Fibroblast of skin of scalp (primary cell): ENCODE measurements at regions not wholly inside any gene's neighbourhood (a gene's known extent, or its start where the extent isn't known, plus 50 kb on each side); places are given as distances from the start of the nearest gene placed in this dataset.
A peak's percentile ranks its signal among the peaks of the same experiment; 100 is the strongest.

ENCODE experiments used
- DNase-seq: peaks from one replicate; pipeline ENCODE4 v3.0.0-alpha.2; 2013

GRCh38 chr9:105023788-105024187 lies 95.8 kb upstream of the ABCA1 start:
- no peak for DNase-seq

- DNase-seq = no peak
Measured at GRCh38 chr9:105024529-105024928, 96.6 kb upstream of the ABCA1 start.

- peak; percentile 41 for DNase-seq
Measured at GRCh38 chr9:105026451-105026850, 98.5 kb upstream of the ABCA1 start.

- DNase-seq = no peak
Measured at GRCh38 chr9:105027084-105027483, 99.1 kb upstream of the ABCA1 start.

GRCh38 chr9:105030285-105030684 lies 102.3 kb upstream of the ABCA1 start:
- DNase-seq = no peak

GRCh38 chr9:105037139-105037538 lies 109.2 kb upstream of the ABCA1 start:
- no peak for DNase-seq

GRCh38 chr9:105038051-105038450 lies 110.1 kb upstream of the ABCA1 start:
- peak; percentile 33 for DNase-seq

- no peak for DNase-seq
Measured at GRCh38 chr9:105039175-105039799, 111.3 kb upstream of the ABCA1 start.

GRCh38 chr9:105043370-105043936 lies 115.5 kb upstream of the ABCA1 start:
- no peak for DNase-seq

- DNase-seq = no peak
Measured at GRCh38 chr9:105044518-105044917, 116.6 kb upstream of the ABCA1 start.

GRCh38 chr9:105046907-105047741 lies 119.2 kb upstream of the ABCA1 start:
- DNase-seq = peak; percentile 15

GRCh38 chr9:105047742-105048041 lies 119.7 kb upstream of the ABCA1 start:
- no peak for DNase-seq

- DNase-seq = no peak
Measured at GRCh38 chr9:105048331-105048730, 120.4 kb upstream of the ABCA1 start.

- peak; percentile 22 for DNase-seq
Measured at GRCh38 chr9:105050296-105050695, 122.3 kb upstream of the ABCA1 start.

GRCh38 chr9:105051897-105052296 lies 123.9 kb upstream of the ABCA1 start:
- no peak for DNase-seq

GRCh38 chr9:105052346-105052745 lies 124.4 kb upstream of the ABCA1 start:
- DNase-seq = no peak

GRCh38 chr9:105053209-105053652 lies 125.3 kb upstream of the ABCA1 start:
- DNase-seq = peak; percentile 51

GRCh38 chr9:105054491-105054890 lies 126.5 kb upstream of the ABCA1 start:
- DNase-seq = peak; percentile 90

GRCh38 chr9:105055917-105056316 lies 128.0 kb upstream of the ABCA1 start:
- peak; percentile 19 for DNase-seq

GRCh38 chr9:105057551-105057950 lies 129.6 kb upstream of the ABCA1 start:
- DNase-seq = no peak

GRCh38 chr9:105059252-105059651 lies 131.3 kb upstream of the ABCA1 start:
- DNase-seq = no peak

GRCh38 chr9:105062222-105062855 lies 134.4 kb upstream of the ABCA1 start:
- DNase-seq = no peak
